Gastrocnemius medialis (tissue), 4 donors: ENCODE measurements at regions not wholly inside any gene's neighbourhood (a gene's known extent, or its start where the extent isn't known, plus 50 kb on each side); places are given as distances from the start of the nearest gene placed in this dataset.

ENCODE experiments used
- CTCF ChIP-seq, 5 experiments: fragments of 450-650 bp in 3 of 5; fragments of 200-600 bp in 2 of 5; sonication (generic) in 2 of 5; IDR thresholded peaks in 4 of 5; conservative IDR thresholded peaks in 1 of 5; 1 replicate in 4 of 5; 2 replicates in 1 of 5; pipeline ENCODE4 v1.5.1; 2016 to 2019; ENCODE audit warnings: antibody characterized with exemption in 5 of 5, mild to moderate bottlenecking in 3 of 5, moderate library complexity in 3 of 5
- POLR2A ChIP-seq, 2 donors: fragments of 450-650 bp; IDR thresholded peaks; one replicate each; pipeline ENCODE4 v1.6.1; 2017; ENCODE audit warnings: antibody characterized with exemption in 2 of 2, mild to moderate bottlenecking in 2 of 2, moderate library complexity in 2 of 2

GRCh38 chr3:5384557-5385236 lies 197.2 kb downstream of the EDEM1 start:
- TF ChIP-seq CTCF (IDR thresholded peaks at IDR 0.05 in 4 of 5, conservative IDR thresholded peaks at IDR 0.05 in 1 of 5) (no peak), POLR2A (IDR thresholded peaks at IDR 0.05) (no peak)
